HCT116 (cell line): ENCODE measurements at regions not wholly inside any gene's neighbourhood (a gene's known extent, or its start where the extent isn't known, plus 50 kb on each side); places are given as distances from the start of the nearest gene placed in this dataset.

Experiments used
- ATAC-seq: fragments of 200-7000 bp; cut with Tn5 transposase; 2 replicates; pipeline ENCODE4 v1.9.1; 2020; ENCODE audit warnings: mild to moderate bottlenecking, moderate library complexity
- BruUV-seq: library from RNA; stranded (reverse); fragments of 400-500 nt; replicated peaks from 2 replicates; lab custom pipeline; 2021; lab: Mats Ljungman, UMichigan
- CTCF ChIA-PET: fragments of 300-600 bp; sonication (Branson Sonifier 250); formaldehyde crosslinking; loops from one replicate; lab custom pipeline; 2021; ENCODE audit warnings: antibody characterized with exemption; lab: Charles Lee
- POLR2A ChIA-PET: fragments of 300-600, 350-600 bp; sonication (Branson Sonifier 250); formaldehyde crosslinking; loops from one replicate; lab custom pipeline; 2021; ENCODE audit warnings: antibody characterized with exemption; lab: Charles Lee
- RAD21 ChIA-PET, 2 experiments: fragments of 300-600 bp; sonication (Branson Sonifier 250); formaldehyde crosslinking; loops; one replicate each; lab custom pipeline; 2023; ENCODE audit warnings: low total read pairs in 2 of 2; ENCODE audit not compliant: uncharacterized antibody in 2 of 2, unreplicated experiment in 2 of 2, low non-redundant PET in 1 of 2; lab: Charles Lee
- DNase-seq: peaks from one replicate; pipeline ENCODE4 v3.0.0-alpha.2; 2010; ENCODE audit warnings: low read depth, low spot score
- H2AFZ ChIP-seq: fragments of 200-600 bp; shearing (Covaris generic), sonication (generic); 2 replicates; pipeline ENCODE4 v1.6.1; 2017; ENCODE audit warnings: low read depth, mixed run types, mixed read lengths, antibody characterized with exemption, low read length; ENCODE audit not compliant: poor library complexity, severe bottlenecking
- H3K27ac ChIP-seq: 2 replicates; pipeline ENCODE4 v1.5.1; 2012; ENCODE audit warnings: low read depth, low read length
- H3K27me3 ChIP-seq: fragments of 200-600 bp; sonication (generic); 2 replicates; pipeline ENCODE4 v1.6.1; 2016; ENCODE audit warnings: mixed run types, low read length, mixed read lengths; ENCODE audit not compliant: insufficient read depth
- H3K36me3 ChIP-seq, 2 experiments: fragments of 200-500 bp in 1 of 2; fragments of 200-600 bp in 1 of 2; sonication (Bioruptor generic) in 1 of 2; sonication (generic) in 1 of 2; 2 replicates each; pipeline versions ENCODE4 v1.5.1 to v1.6.1; 2014 to 2016; ENCODE audit warnings: low read length in 2 of 2, inconsistent platforms in 1 of 2, mixed read lengths in 1 of 2, mixed run types in 1 of 2; ENCODE audit not compliant: insufficient read depth in 2 of 2, control insufficient read depth in 1 of 2
- H3K4me1 ChIP-seq, 2 experiments: fragments of 200-600 bp in 1 of 2; sonication (generic) in 1 of 2; 2 replicates each; pipeline versions ENCODE4 v1.5.1 to v1.6.1; 2012 to 2017; ENCODE audit warnings: low read length in 2 of 2, inconsistent platforms in 1 of 2, mild to moderate bottlenecking in 1 of 2, mixed read lengths in 1 of 2, mixed run types in 1 of 2, moderate library complexity in 1 of 2; ENCODE audit not compliant: insufficient read depth in 2 of 2, control insufficient read depth in 1 of 2
- H3K4me2 ChIP-seq: fragments of 200-600 bp; sonication (generic); 2 replicates; pipeline ENCODE4 v1.6.1; 2017; ENCODE audit warnings: mixed run types, low read length, mixed read lengths
- H3K4me3 ChIP-seq, 2 experiments: fragments of 200-600 bp in 1 of 2; sonication (generic) in 1 of 2; replicated peaks in 1 of 2; 2 replicates each; pipeline ENCODE4 v1.5.1; 2011 to 2016; ENCODE audit warnings: low read length in 2 of 2, control low read depth in 1 of 2, low read depth in 1 of 2, mild to moderate bottlenecking in 1 of 2, mixed read lengths in 1 of 2, mixed run types in 1 of 2
- H3K79me2 ChIP-seq: fragments of 200-600 bp; sonication (generic); 2 replicates; pipeline ENCODE4 v1.6.1; 2017; ENCODE audit warnings: mild to moderate bottlenecking, mixed run types, low read length, moderate library complexity, mixed read lengths; ENCODE audit not compliant: insufficient read depth
- H3K9ac ChIP-seq: fragments of 200-600 bp; sonication (generic); 2 replicates; pipeline ENCODE4 v1.6.1; 2016; ENCODE audit warnings: low read length, mixed read lengths
- H3K9me2 ChIP-seq: fragments of 200-600 bp; sonication (generic), shearing (Covaris generic); 2 replicates; pipeline ENCODE4 v1.6.1; 2017; ENCODE audit warnings: mixed run types, mild to moderate bottlenecking, moderate library complexity; ENCODE audit not compliant: insufficient read depth
- H3K9me3 ChIP-seq, 2 experiments: fragments of 200-500 bp in 1 of 2; fragments of 200-600 bp in 1 of 2; sonication (Bioruptor generic) in 1 of 2; sonication (generic) in 1 of 2; 2 replicates each; pipeline ENCODE4 v1.6.1; 2014 to 2017; ENCODE audit warnings: low read length in 2 of 2, mixed read lengths in 2 of 2, inconsistent platforms in 1 of 2, low read depth in 1 of 2, mild to moderate bottlenecking in 1 of 2, mixed run types in 1 of 2, moderate library complexity in 1 of 2; ENCODE audit not compliant: control insufficient read depth in 1 of 2, insufficient read depth in 1 of 2
- H4K20me1 ChIP-seq: fragments of 200-600 bp; sonication (generic), shearing (Covaris generic); 2 replicates; pipeline ENCODE4 v1.6.1; 2017; ENCODE audit warnings: mixed run types, mild to moderate bottlenecking, moderate library complexity; ENCODE audit not compliant: insufficient read depth
- CBX3 ChIP-seq: IDR thresholded peaks from 2 replicates; pipeline ENCODE4 v1.6.1; 2012; ENCODE audit warnings: low read depth
- CTCF ChIP-seq, 3 experiments: fragments of 200-600 bp in 1 of 3; sonication (generic) in 1 of 3; IDR thresholded peaks in 2 of 3; conservative IDR thresholded peaks in 1 of 3; 2 replicates each; pipeline ENCODE4 v1.5.1; 2012 to 2017; ENCODE audit warnings: low read depth in 2 of 3, low read length in 2 of 3, antibody characterized with exemption in 1 of 3, borderline replicate concordance in 1 of 3, control low read depth in 1 of 3, mild to moderate bottlenecking in 1 of 3, mixed read lengths in 1 of 3, mixed run types in 1 of 3, moderate library complexity in 1 of 3; ENCODE audit not compliant: insufficient read depth in 1 of 3
- EGR1 ChIP-seq: IDR thresholded peaks from 2 replicates; pipeline ENCODE4 v1.6.1; 2012; ENCODE audit warnings: low read depth
- ELF1 ChIP-seq: IDR thresholded peaks from 2 replicates; pipeline ENCODE4 v1.6.1; 2012; ENCODE audit warnings: low read depth, borderline replicate concordance
- EZH2phosphoT487 ChIP-seq: fragments of 200-600 bp; IDR thresholded peaks from 2 replicates; pipeline ENCODE4 v1.6.1; 2018; ENCODE audit warnings: antibody characterized with exemption, borderline replicate concordance
- JUND ChIP-seq: IDR thresholded peaks from 2 replicates; pipeline ENCODE4 v1.6.1; 2012
- POLR2A ChIP-seq: IDR thresholded peaks from 2 replicates; pipeline ENCODE4 v1.7.0; 2011; ENCODE audit warnings: borderline replicate concordance; ENCODE audit not compliant: insufficient read depth, insufficient read length; ENCODE audit errors: extremely low read depth
- RAD21 ChIP-seq: IDR thresholded peaks from 2 replicates; pipeline ENCODE4 v1.6.1; 2012; ENCODE audit warnings: low read depth, mild to moderate bottlenecking
- REST ChIP-seq: IDR thresholded peaks from 2 replicates; pipeline ENCODE4 v1.6.1; 2012; ENCODE audit warnings: low read depth
- SIN3A ChIP-seq: IDR thresholded peaks from 2 replicates; pipeline ENCODE4 v1.6.1; 2012; ENCODE audit warnings: low read depth
- SP1 ChIP-seq: IDR thresholded peaks from 2 replicates; pipeline ENCODE4 v1.6.1; 2012; ENCODE audit warnings: low read depth
- SRF ChIP-seq: IDR thresholded peaks from 2 replicates; pipeline ENCODE4 v1.6.1; 2012; ENCODE audit warnings: low read depth
- TCF7L2 ChIP-seq: IDR thresholded peaks from 2 replicates; pipeline ENCODE4 v1.7.0; 2011; ENCODE audit warnings: borderline replicate concordance, inconsistent platforms; ENCODE audit not compliant: insufficient read depth, insufficient read length; ENCODE audit errors: extremely low read depth
- ZNF274 ChIP-seq: fragments of 200-500 bp; sonication (Bioruptor generic); IDR thresholded peaks from 2 replicates; pipeline ENCODE4 v1.6.1; 2014; ENCODE audit warnings: mild to moderate bottlenecking, low read depth, low read length, inconsistent platforms
- intact Hi-C: fragments of 100-400 bp; cut with micrococcal nuclease; formaldehyde crosslinking; loops from 2 replicates; pipeline ENCODE4 v1.10.0; 2022
- TF ChIP-seq, protein P1 (sequence below): IDR thresholded peaks from 2 replicates; pipeline ENCODE4 v1.6.1; 2011; ENCODE audit warnings: mild to moderate bottlenecking, low read length, moderate library complexity; ENCODE audit not compliant: insufficient replicate concordance; ENCODE audit errors: extremely low read depth
- TF ChIP-seq, protein P2 (sequence below): IDR thresholded peaks from 2 replicates; pipeline ENCODE4 v1.6.1; 2012

GRCh38 chr5:167514461-167514860 lies 777.0 kb upstream of the WWC1 start:
- H3K9me3 ChIP-seq, result no peaks in the 10 kb centered on the region

More at GRCh38 chr5:167514461-167514860, 777.0 kb upstream of the WWC1 start:
- Histone ChIP-seq H3K27ac (no peak overlapping the region), H3K36me3 (no peaks in the 10 kb centered on the region), H3K4me1 (no peaks in the 10 kb centered on the region), H3K27me3 (no peaks in the 10 kb centered on the region), H4K20me1 (no peaks in the 10 kb centered on the region), H2AFZ (no peak overlapping the region), H3K4me2 (no peak overlapping the region), H3K9me2 (no peaks in the 10 kb centered on the region), H3K9ac (no peak overlapping the region), H3K4me3 (no peak overlapping the region), H3K79me2 (no peaks in the 10 kb centered on the region)
- DNase-seq, result no peak
- POLR2A ChIA-PET, result no interaction called here
- intact Hi-C loops, result no loop called here
- no TSS peak for BruUV-seq
- TF ChIP-seq POLR2A (no peak), SRF (no peak), EGR1 (no peak), ELF1 (no peak), RAD21 (no peak), TCF7L2 (no peak), REST (no peak), EZH2phosphoT487 (no peak), SIN3A (no peak), JUND (no peak), SP1 (no peak), ZNF274 (no peak), CBX3 (no peak), CTCF (IDR thresholded peaks at IDR 0.05 in 2 of 3, conservative IDR thresholded peaks at IDR 0.05 in 1 of 3; ENCODE audit: borderline replicate concordance in 1 of 3, insufficient read depth in 1 of 3, low read depth in 2 of 3, low read length in 2 of 3) (no peak)
- TF ChIP-seq, protein P1, sequence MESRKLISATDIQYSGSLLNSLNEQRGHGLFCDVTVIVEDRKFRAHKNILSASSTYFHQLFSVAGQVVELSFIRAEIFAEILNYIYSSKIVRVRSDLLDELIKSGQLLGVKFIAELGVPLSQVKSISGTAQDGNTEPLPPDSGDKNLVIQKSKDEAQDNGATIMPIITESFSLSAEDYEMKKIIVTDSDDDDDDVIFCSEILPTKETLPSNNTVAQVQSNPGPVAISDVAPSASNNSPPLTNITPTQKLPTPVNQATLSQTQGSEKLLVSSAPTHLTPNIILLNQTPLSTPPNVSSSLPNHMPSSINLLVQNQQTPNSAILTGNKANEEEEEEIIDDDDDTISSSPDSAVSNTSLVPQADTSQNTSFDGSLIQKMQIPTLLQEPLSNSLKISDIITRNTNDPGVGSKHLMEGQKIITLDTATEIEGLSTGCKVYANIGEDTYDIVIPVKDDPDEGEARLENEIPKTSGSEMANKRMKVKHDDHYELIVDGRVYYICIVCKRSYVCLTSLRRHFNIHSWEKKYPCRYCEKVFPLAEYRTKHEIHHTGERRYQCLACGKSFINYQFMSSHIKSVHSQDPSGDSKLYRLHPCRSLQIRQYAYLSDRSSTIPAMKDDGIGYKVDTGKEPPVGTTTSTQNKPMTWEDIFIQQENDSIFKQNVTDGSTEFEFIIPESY, result no peak
- TF ChIP-seq, protein P2, sequence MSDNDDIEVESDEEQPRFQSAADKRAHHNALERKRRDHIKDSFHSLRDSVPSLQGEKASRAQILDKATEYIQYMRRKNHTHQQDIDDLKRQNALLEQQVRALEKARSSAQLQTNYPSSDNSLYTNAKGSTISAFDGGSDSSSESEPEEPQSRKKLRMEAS, result no peak
- ATAC-seq, result no peak
- RAD21 ChIA-PET, result no interaction called here
- CTCF ChIA-PET, result no interaction called here
